Mesenchymal stem cell (in vitro differentiated cells and primary cell): ENCODE measurements at regions not wholly inside any gene's neighbourhood (a gene's known extent, or its start where the extent isn't known, plus 50 kb on each side); places are given as distances from the start of the nearest gene placed in this dataset.

Experiments used
- DNase-seq: peaks from one replicate; pipeline ENCODE4 v3.0.0-alpha.2; 2013
- H2AFZ ChIP-seq: one replicate; pipeline ENCODE4 v1.6.1; 2013; ENCODE audit warnings: low read depth, mild to moderate bottlenecking, control low read depth, inconsistent platforms, low read length, moderate library complexity
- H2AK5ac ChIP-seq: 2 replicates; pipeline ENCODE4 v1.6.1; 2013; ENCODE audit warnings: low read length, moderate library complexity, mild to moderate bottlenecking, inconsistent platforms; ENCODE audit not compliant: severe bottlenecking
- H2BK120ac ChIP-seq: one replicate; pipeline ENCODE4 v1.6.1; 2013; ENCODE audit warnings: low read depth, mild to moderate bottlenecking, inconsistent platforms, low read length, moderate library complexity
- H2BK12ac ChIP-seq, 2 experiments: one replicate each; pipeline ENCODE4 v1.6.1; 2013; ENCODE audit warnings: inconsistent platforms in 2 of 2, low read length in 2 of 2, mild to moderate bottlenecking in 2 of 2, moderate library complexity in 2 of 2, control low read depth in 1 of 2
- H2BK15ac ChIP-seq: one replicate; pipeline ENCODE4 v1.6.1; 2013; ENCODE audit warnings: mild to moderate bottlenecking, low read depth, inconsistent platforms; ENCODE audit not compliant: poor library complexity, severe bottlenecking
- H2BK5ac ChIP-seq: 2 replicates; pipeline ENCODE4 v1.6.1; 2013; ENCODE audit warnings: low read depth, mild to moderate bottlenecking, low read length, control low read depth, inconsistent platforms; ENCODE audit not compliant: poor library complexity, severe bottlenecking
- H3K14ac ChIP-seq, 2 experiments: one replicate each; pipeline ENCODE4 v1.6.1; 2013; ENCODE audit warnings: inconsistent platforms in 2 of 2, low read length in 2 of 2, control low read depth in 1 of 2, mild to moderate bottlenecking in 1 of 2, moderate library complexity in 1 of 2
- H3K18ac ChIP-seq, 2 experiments: one replicate each; pipeline ENCODE4 v1.6.1; 2013; ENCODE audit warnings: inconsistent platforms in 2 of 2, low read length in 2 of 2, control low read depth in 1 of 2, low read depth in 1 of 2, mild to moderate bottlenecking in 1 of 2
- H3K23ac ChIP-seq, 2 experiments: one replicate each; pipeline ENCODE4 v1.6.1; 2013; ENCODE audit warnings: inconsistent platforms in 2 of 2, low read length in 2 of 2, mild to moderate bottlenecking in 2 of 2, moderate library complexity in 2 of 2, control low read depth in 1 of 2
- H3K27ac ChIP-seq: 2 replicates; pipeline ENCODE4 v1.5.1; 2013; ENCODE audit warnings: mild to moderate bottlenecking, moderate library complexity, low read length, control low read depth, inconsistent platforms; ENCODE audit not compliant: poor library complexity, severe bottlenecking
- H3K27me3 ChIP-seq, 2 experiments: 2 replicates each; pipeline versions ENCODE4 v1.6.1 to v1.7.0; 2013; ENCODE audit warnings: low read length in 2 of 2, mild to moderate bottlenecking in 2 of 2, moderate library complexity in 2 of 2, control low read depth in 1 of 2, inconsistent platforms in 1 of 2; ENCODE audit not compliant: control insufficient read depth in 1 of 2, insufficient read depth in 1 of 2
- H3K36me3 ChIP-seq, 2 experiments: 2 replicates each; pipeline versions ENCODE4 v1.6.1 to v1.7.0; 2013; ENCODE audit warnings: low read length in 2 of 2, control low read depth in 1 of 2, inconsistent platforms in 1 of 2, low read depth in 1 of 2, mild to moderate bottlenecking in 1 of 2; ENCODE audit not compliant: insufficient read depth in 2 of 2, control insufficient read depth in 1 of 2
- H3K4ac ChIP-seq, 2 experiments: one replicate each; pipeline ENCODE4 v1.6.1; 2013; ENCODE audit warnings: inconsistent platforms in 2 of 2, low read length in 2 of 2, mild to moderate bottlenecking in 2 of 2, moderate library complexity in 2 of 2, control low read depth in 1 of 2, low read depth in 1 of 2
- H3K4me1 ChIP-seq: 2 replicates; pipeline ENCODE4 v1.6.1; 2013; ENCODE audit warnings: low read depth, low read length, control low read depth; ENCODE audit not compliant: control insufficient read depth, insufficient read depth
- H3K4me2 ChIP-seq: 2 replicates; pipeline ENCODE4 v1.6.1; 2013; ENCODE audit warnings: low read length, mild to moderate bottlenecking, inconsistent platforms; ENCODE audit not compliant: poor library complexity, severe bottlenecking
- H3K4me3 ChIP-seq, 2 experiments: 2 replicates each; pipeline versions ENCODE4 v1.5.1 to v1.7.0; 2013; ENCODE audit warnings: low read length in 2 of 2, mild to moderate bottlenecking in 2 of 2, control low read depth in 1 of 2, low read depth in 1 of 2; ENCODE audit not compliant: insufficient read depth in 1 of 2
- H3K79me1 ChIP-seq: replicated peaks from 2 replicates; pipeline ENCODE4 v1.6.1; 2013; ENCODE audit warnings: mild to moderate bottlenecking, control low read depth, low read length, inconsistent platforms; ENCODE audit not compliant: poor library complexity, severe bottlenecking
- H3K9ac ChIP-seq: 2 replicates; pipeline ENCODE4 v1.7.0; 2013; ENCODE audit warnings: mild to moderate bottlenecking, low read length, moderate library complexity
- H3K9me3 ChIP-seq: 2 replicates; pipeline ENCODE4 v1.7.0; 2013; ENCODE audit warnings: mild to moderate bottlenecking, low read length; ENCODE audit not compliant: control insufficient read depth
- H4K8ac ChIP-seq: one replicate; pipeline ENCODE4 v1.6.1; 2013; ENCODE audit warnings: inconsistent platforms, mild to moderate bottlenecking, low read length, moderate library complexity
- H4K91ac ChIP-seq: one replicate; pipeline ENCODE4 v1.6.1; 2013; ENCODE audit warnings: mild to moderate bottlenecking, low read length, inconsistent platforms
- WGBS: methylation state at CpG from one replicate; pipeline ENCODE4 v1.1.7; 2013; ENCODE audit warnings: mixed read lengths; 5-methylcytosine and 5-hydroxymethylcytosine counted together

- Histone ChIP-seq H2BK12ac (no peak overlapping the region), H2AK5ac (no peak overlapping the region), H3K4ac (no peak overlapping the region), H3K23ac (no peak overlapping the region), H3K27ac (no peak overlapping the region), H3K9ac (peak overlapping the region; percentile 46), H2AFZ (no peak overlapping the region), H4K91ac (no peak overlapping the region), H2BK120ac (no peak overlapping the region), H3K36me3 (no peaks in the 10 kb centered on the region), H3K4me1 (no peaks in the 10 kb centered on the region), H3K27me3 (no peaks in the 10 kb centered on the region), H3K14ac (no peak overlapping the region), H4K8ac (no peak overlapping the region), H2BK15ac (no peak overlapping the region), H3K4me3 (no peak overlapping the region), H3K79me1 (no peaks in the 10 kb centered on the region), H2BK5ac (no peak overlapping the region), H3K9me3 (no peaks in the 10 kb centered on the region), H3K4me2 (no peak overlapping the region), H3K18ac (no peak overlapping the region)
- no peak for DNase-seq
- WGBS: 93% methylated on average over 3 of the region's 4 CpGs
These were observed 245.9 kb upstream of the PHYHIPL start for GRCh38 chr10:58930500-58930899.

GRCh38 chr10:58932126-58932525 is 244.3 kb upstream of the PHYHIPL start:
- 59% methylated on average over 2 of the region's 3 CpGs for WGBS
- no peaks in the 10 kb centered on the region for H3K27me3 ChIP-seq
- no peak overlapping the region for H3K9ac ChIP-seq
- peak; percentile 46 for DNase-seq
- no peak overlapping the region for H3K27ac ChIP-seq
- H2BK5ac ChIP-seq: no peak overlapping the region
- no peaks in the 10 kb centered on the region for H3K9me3 ChIP-seq
- no peak overlapping the region for H4K91ac ChIP-seq
- H3K4me3 ChIP-seq: no peak overlapping the region
- H3K18ac ChIP-seq: no peak overlapping the region
- no peaks in the 10 kb centered on the region for H3K79me1 ChIP-seq
- H2AK5ac ChIP-seq: no peak overlapping the region
- no peaks in the 10 kb centered on the region for H3K36me3 ChIP-seq
- H3K23ac ChIP-seq: no peak overlapping the region
- H3K4me1 ChIP-seq: no peaks in the 10 kb centered on the region
- no peak overlapping the region for H2AFZ ChIP-seq
- no peak overlapping the region for H2BK12ac ChIP-seq
- no peak overlapping the region for H3K14ac ChIP-seq
- H3K4me2 ChIP-seq: no peak overlapping the region
- H2BK120ac ChIP-seq: no peak overlapping the region
- no peak overlapping the region for H4K8ac ChIP-seq
- no peak overlapping the region for H3K4ac ChIP-seq
- no peak overlapping the region for H2BK15ac ChIP-seq

DNA sequence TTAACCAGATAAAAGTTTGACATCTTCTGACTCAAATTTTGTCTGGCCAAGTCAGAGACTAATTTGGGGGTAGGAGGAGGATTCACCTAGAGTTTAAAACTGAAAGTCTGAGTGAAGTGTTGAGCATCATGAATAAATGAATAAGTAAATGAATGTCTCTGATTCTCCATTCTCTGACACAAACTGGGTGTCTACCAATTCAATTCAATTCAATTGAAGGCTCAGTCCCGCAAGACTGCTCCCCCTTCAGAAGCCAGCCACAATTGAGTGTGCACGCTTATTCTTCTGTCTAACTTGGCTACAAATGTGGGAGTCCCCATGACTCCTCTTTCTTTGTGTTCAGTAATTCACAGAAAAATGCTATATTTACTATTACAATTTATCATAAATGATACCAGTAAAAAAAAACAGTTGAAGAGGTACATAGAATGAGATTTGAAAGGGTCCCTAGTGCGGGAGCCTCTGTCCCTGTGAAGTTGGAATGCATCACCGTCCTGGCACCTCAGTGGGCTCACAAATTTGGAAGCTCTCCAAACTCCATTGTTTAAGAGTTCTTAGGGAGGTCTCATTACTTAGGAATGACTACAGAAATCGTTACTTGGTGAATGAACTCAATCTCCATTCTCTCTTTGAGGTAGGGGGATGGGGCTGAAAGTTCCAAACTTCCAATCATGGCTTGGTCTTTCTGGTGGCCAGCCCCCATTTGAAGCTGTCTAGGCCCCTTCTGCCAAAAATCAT is 243.7 kb upstream of the PHYHIPL start:
- H3K9me3 ChIP-seq: no peaks in the 10 kb centered on the region
- no peak overlapping the region for H3K4me3 ChIP-seq
- no peaks in the 10 kb centered on the region for H3K4me1 ChIP-seq
- H3K4ac ChIP-seq: no peak overlapping the region
- H3K9ac ChIP-seq: no peak overlapping the region
- H3K79me1 ChIP-seq: no peaks in the 10 kb centered on the region
- H2BK5ac ChIP-seq: no peak overlapping the region
- no peak overlapping the region for H2BK12ac ChIP-seq
- no peaks in the 10 kb centered on the region for H3K36me3 ChIP-seq
- 77% methylated on average over 5 of the region's 5 CpGs for WGBS
- H2BK120ac ChIP-seq: no peak overlapping the region
- H3K14ac ChIP-seq: no peak overlapping the region
- no peak overlapping the region for H3K4me2 ChIP-seq
- no peaks in the 10 kb centered on the region for H3K27me3 ChIP-seq
- no peak overlapping the region for H4K91ac ChIP-seq
- no peak overlapping the region for H2AK5ac ChIP-seq
- no peak overlapping the region for H2BK15ac ChIP-seq
- DNase-seq: no peak
- H3K23ac ChIP-seq: no peak overlapping the region
- no peak overlapping the region for H2AFZ ChIP-seq
- no peak overlapping the region for H3K18ac ChIP-seq
- H4K8ac ChIP-seq: no peak overlapping the region
- H3K27ac ChIP-seq: no peak overlapping the region

- Histone ChIP-seq H4K91ac (no peak overlapping the region), H2AFZ (no peak overlapping the region), H3K36me3 (no peaks in the 10 kb centered on the region), H3K27me3 (no peaks in the 10 kb centered on the region), H4K8ac (no peak overlapping the region), H3K18ac (no peak overlapping the region), H2BK120ac (no peak overlapping the region), H3K9me3 (no peaks in the 10 kb centered on the region), H3K27ac (no peak overlapping the region), H3K14ac (no peak overlapping the region), H3K4me3 (no peak overlapping the region), H3K23ac (no peak overlapping the region), H3K4me2 (no peak overlapping the region), H2BK12ac (no peak overlapping the region), H2BK5ac (no peak overlapping the region), H3K9ac (no peak overlapping the region), H3K4ac (no peak overlapping the region), H2AK5ac (no peak overlapping the region), H3K79me1 (no peaks in the 10 kb centered on the region), H2BK15ac (no peak overlapping the region), H3K4me1 (no peaks in the 10 kb centered on the region)
- 68% methylated on average over 1 of the region's 3 CpGs for WGBS
- DNase-seq: no peak
These were observed 240.1 kb upstream of the PHYHIPL start for GRCh38 chr10:58936364-58936763.
